ENCODE measurements at regions not wholly inside any gene's neighbourhood (a gene's known extent, or its start where the extent isn't known, plus 50 kb on each side); places are given as distances from the start of the nearest gene placed in this dataset.

DNA sequence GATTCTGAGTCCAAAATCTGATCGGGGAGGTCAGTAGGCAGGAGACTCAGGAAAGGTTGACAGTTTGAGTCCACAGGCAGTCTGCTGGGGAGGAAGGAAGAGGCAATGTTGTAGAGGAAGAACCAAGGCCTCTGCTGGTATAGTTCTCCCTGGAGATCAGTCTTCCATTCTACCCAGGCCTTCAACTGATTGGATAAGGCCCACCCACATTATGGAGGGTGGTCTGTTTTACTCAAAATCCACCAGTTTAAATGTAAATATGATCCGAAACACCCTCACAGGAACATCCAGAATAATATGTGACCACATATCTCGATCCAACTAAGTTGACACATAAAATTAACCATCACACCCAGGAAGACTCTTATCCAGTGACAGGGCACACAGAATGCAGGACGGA, 425.3 kb upstream of the ZMIZ1 start:
- H3K4me3 Mint-ChIP-seq: no peak overlapping the region
- no peak overlapping the region for H3K27ac Mint-ChIP-seq
- H3K9me3 Mint-ChIP-seq: peaks cover 7 to 9% of the 10 kb centered on the region in 2 donors
- DNase-seq (no peak), ATAC-seq (replicated peaks) (no peak)
- no peaks in the 10 kb centered on the region for H3K36me3 Mint-ChIP-seq
- peaks cover 6 to 7% of the 10 kb centered on the region in 2 donors for H3K4me1 Mint-ChIP-seq
- H3K27me3 Mint-ChIP-seq: peaks cover 0 to 10% of the 10 kb centered on the region in 2 donors

DNA sequence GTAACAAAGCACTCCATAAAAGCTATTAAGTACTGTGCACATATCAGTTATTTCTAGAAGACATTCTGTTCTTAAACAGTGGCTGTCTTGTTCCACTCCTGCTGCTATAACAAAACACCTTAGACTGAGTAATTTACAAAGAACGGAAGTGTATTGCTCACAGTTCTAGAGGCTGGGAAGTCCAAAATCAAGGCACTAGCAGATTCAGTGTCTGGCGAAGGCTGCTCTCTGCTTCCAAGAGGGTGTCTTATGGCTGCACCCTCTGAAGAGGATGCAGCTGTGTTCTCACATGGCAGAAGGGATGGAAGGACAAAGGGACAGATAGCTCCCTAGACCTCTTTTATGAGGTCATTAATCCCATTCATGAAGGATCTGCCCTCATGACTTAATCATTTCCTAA, 424.2 kb upstream of the ZMIZ1 start:
- Mint-ChIP-seq H3K4me1 (peaks cover 6 to 7% of the 10 kb centered on the region in 2 donors), H3K27ac (no peak overlapping the region), H3K36me3 (no peaks in the 10 kb centered on the region), H3K27me3 (peaks cover 3 to 13% of the 10 kb centered on the region in 2 donors), H3K9me3 (peaks cover 7 to 9% of the 10 kb centered on the region in 2 donors), H3K4me3 (no peak overlapping the region)
- ATAC-seq (replicated peaks): no peak
- no peak for DNase-seq

DNA sequence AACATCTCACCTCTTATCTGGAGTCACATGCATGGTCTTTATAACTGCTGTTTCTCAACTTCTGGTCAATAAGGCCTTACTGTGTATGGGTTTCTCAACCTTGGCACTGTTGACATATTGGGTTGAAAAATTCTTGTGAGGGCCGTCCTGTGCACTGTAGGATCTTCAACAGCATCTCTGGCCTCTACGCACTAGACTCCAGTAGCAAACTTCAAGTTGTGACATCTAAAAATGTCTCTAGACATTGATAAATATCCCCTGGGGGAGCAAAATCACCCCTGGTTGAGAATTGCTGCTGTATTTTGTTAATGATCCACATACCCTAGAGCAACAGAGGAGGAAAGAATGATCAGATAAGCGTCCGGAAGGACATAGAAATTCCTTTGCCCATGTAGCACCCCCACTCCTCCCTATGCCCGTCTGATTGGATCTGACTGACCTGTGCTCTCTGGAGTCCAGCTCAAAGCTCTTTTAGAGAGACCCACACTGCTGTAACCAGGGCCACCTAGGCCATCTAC, 423.5 kb upstream of the ZMIZ1 start:
- peaks cover 10 to 15% of the 10 kb centered on the region in 2 donors for H3K27me3 Mint-ChIP-seq
- H3K4me1 Mint-ChIP-seq: peaks cover 6 to 7% of the 10 kb centered on the region in 2 donors
- DNase-seq (no peak), ATAC-seq (replicated peaks) (no peak)
- no peaks in the 10 kb centered on the region for H3K36me3 Mint-ChIP-seq
- H3K27ac Mint-ChIP-seq: no peak overlapping the region
- peaks cover 7 to 9% of the 10 kb centered on the region in 2 donors for H3K9me3 Mint-ChIP-seq
- no peak overlapping the region for H3K4me3 Mint-ChIP-seq

DNA sequence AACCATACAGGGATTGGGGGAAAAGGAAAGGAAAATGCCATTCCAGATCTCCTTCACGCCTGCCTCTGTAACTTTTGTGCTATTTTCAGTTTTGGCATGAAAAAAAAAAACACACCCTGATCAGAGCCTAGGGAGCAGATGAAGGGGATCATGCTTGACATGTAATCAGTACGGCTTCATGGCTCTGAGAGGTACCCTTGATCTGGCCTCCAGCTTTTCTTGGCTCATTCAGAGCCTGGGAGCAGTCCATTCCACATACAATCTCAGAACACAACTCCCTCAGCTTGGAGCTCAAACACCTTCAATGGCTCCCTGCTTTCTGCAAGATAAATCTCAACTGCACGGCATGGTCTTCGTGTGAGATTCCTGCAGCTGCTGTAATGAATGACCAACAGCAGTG, 422.8 kb upstream of the ZMIZ1 start:
- no peak for DNase-seq
- no peak overlapping the region for H3K4me3 Mint-ChIP-seq
- H3K36me3 Mint-ChIP-seq: no peaks in the 10 kb centered on the region
- ATAC-seq (replicated peaks): no peak
- H3K4me1 Mint-ChIP-seq: peaks cover 6 to 7% of the 10 kb centered on the region in 2 donors
- H3K27me3 Mint-ChIP-seq: peaks cover 11 to 19% of the 10 kb centered on the region in 2 donors
- no peak overlapping the region for H3K27ac Mint-ChIP-seq
- peaks cover 7 to 9% of the 10 kb centered on the region in 2 donors for H3K9me3 Mint-ChIP-seq

DNA sequence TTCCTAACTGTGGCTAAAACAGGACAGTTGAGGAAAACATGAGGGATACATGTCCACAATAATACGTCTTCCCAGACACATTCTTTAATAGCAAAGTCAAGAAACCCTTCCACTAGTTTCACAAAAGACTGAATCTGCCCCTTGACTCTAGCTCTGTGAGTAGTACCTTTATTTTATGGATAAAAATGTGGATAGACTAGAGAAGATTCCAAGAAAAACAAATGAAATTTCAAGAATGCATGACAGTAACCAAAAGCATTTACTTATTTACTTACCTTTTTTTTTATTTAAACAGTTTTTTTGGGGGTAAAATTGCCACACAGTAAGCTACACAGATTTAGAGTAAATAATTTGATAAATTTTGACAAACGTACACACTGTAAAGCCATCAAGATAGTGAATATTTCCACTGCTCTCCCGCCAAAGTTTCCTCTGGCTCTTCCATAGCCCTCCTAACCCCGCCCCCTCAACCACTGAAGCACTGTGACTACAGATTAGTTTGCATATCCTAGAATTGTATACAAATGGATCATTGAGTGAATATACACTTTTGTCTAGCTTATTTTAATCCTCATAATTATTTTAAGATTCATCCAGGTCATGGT, 420.4 kb upstream of the ZMIZ1 start:
- no peak overlapping the region for H3K27ac Mint-ChIP-seq
- DNase-seq (no peak), ATAC-seq (replicated peaks) (no peak)
- H3K36me3 Mint-ChIP-seq: no peaks in the 10 kb centered on the region
- no peaks in the 10 kb centered on the region for H3K4me1 Mint-ChIP-seq
- H3K4me3 Mint-ChIP-seq: no peak overlapping the region
- peaks cover 7 to 10% of the 10 kb centered on the region in 2 donors for H3K9me3 Mint-ChIP-seq
- peaks cover 24% of the 10 kb centered on the region in 2 donors for H3K27me3 Mint-ChIP-seq

- no peak for DNase-seq
- Mint-ChIP-seq H3K4me1 (no peaks in the 10 kb centered on the region), H3K27me3 (peaks cover 29 to 31% of the 10 kb centered on the region in 2 donors), H3K4me3 (no peak overlapping the region), H3K27ac (no peak overlapping the region), H3K9me3 (peaks cover 4 to 8% of the 10 kb centered on the region in 2 donors), H3K36me3 (no peaks in the 10 kb centered on the region)
- ATAC-seq (replicated peaks): no peak
Observed at GRCh38 chr10:78649429-78649828, 419.3 kb upstream of the ZMIZ1 start.

GRCh38 chr10:78650122-78650521, 418.6 kb upstream of the ZMIZ1 start:
- H3K27me3 Mint-ChIP-seq: peaks cover 33 to 35% of the 10 kb centered on the region in 2 donors

GRCh38 chr10:78651287-78651686, 417.5 kb upstream of the ZMIZ1 start:
- DNase-seq: no peak
- Mint-ChIP-seq H3K27me3 (peaks cover 33 to 35% of the 10 kb centered on the region in 2 donors), H3K36me3 (no peaks in the 10 kb centered on the region), H3K4me3 (no peak overlapping the region), H3K27ac (no peak overlapping the region), H3K4me1 (no peaks in the 10 kb centered on the region), H3K9me3 (peaks cover 0 to 5% of the 10 kb centered on the region in 2 donors)
- no peak for ATAC-seq (replicated peaks)

More at GRCh38 chr10:78650122-78650521, 418.6 kb upstream of the ZMIZ1 start:
- H3K9me3 Mint-ChIP-seq: peaks cover under 1 to 5% of the 10 kb centered on the region in 2 donors
- no peak overlapping the region for H3K27ac Mint-ChIP-seq
- no peaks in the 10 kb centered on the region for H3K36me3 Mint-ChIP-seq
- H3K4me3 Mint-ChIP-seq: no peak overlapping the region
- ATAC-seq (replicated peaks) (no peak), DNase-seq (no peak)
- no peaks in the 10 kb centered on the region for H3K4me1 Mint-ChIP-seq

- Mint-ChIP-seq H3K9me3 (peaks cover 0 to 3% of the 10 kb centered on the region in 2 donors), H3K36me3 (no peaks in the 10 kb centered on the region), H3K4me3 (no peak overlapping the region), H3K27ac (no peak overlapping the region), H3K27me3 (peaks cover 22 to 35% of the 10 kb centered on the region in 2 donors), H3K4me1 (peaks cover 0 to under 1% of the 10 kb centered on the region in 2 donors)
- no peak for DNase-seq
- no peak for ATAC-seq (replicated peaks)
Observed at GRCh38 chr10:78653555-78653954, 415.2 kb upstream of the ZMIZ1 start.

DNA sequence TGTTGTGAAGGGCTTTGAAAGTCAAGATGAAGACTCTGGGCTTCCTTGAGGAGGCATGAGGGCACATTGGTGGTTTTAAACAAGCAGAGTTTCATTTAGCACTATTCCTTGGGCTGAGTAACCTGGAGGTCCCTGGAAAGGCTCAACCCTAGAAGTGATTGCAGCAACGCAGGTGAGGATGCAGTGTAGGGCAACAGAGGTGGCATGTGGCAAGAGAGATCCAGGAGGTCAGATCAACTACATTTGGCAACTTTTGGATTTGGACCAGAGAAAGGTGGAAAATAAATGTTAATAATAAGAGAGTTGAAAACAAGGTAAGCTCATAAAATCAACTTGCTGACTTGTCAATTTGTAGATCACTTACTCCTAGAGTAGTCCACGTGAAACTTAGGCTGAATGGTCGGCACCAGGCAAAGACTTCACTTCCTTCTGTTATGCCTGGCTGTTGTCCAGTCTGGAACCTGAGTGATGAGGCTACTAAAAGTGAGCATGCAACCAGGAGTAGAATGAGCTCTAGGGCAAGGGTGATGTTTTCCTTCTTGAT, 414.6 kb upstream of the ZMIZ1 start:
- Mint-ChIP-seq H3K9me3 (peaks cover 0 to 3% of the 10 kb centered on the region in 2 donors), H3K4me1 (peaks cover 0 to 2% of the 10 kb centered on the region in 2 donors), H3K27me3 (peaks cover 22 to 35% of the 10 kb centered on the region in 2 donors), H3K4me3 (no peak overlapping the region), H3K36me3 (no peaks in the 10 kb centered on the region), H3K27ac (no peak overlapping the region)
- DNase-seq (no peak), ATAC-seq (replicated peaks) (no peak)

DNA sequence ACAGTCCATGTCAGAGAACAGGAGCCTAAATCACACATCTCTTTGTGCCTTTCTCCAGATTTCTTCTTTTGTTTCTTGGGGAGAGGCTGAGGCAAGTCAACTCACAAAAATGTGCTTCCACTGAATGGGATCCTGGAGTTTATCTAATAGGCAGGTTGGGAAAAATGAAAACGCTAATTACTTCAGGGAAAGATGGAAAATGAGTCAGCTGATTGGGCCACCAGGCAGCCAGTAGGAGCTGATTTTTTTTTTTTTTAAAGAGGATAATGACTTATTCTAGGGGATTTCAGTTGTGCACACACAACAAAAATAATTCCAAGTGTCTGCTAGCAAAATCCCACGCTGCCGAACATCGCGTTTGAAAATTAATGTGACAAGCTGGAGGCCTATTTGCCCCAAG, 412.8 kb upstream of the ZMIZ1 start:
- H3K27me3 Mint-ChIP-seq: peaks cover 14 to 25% of the 10 kb centered on the region in 2 donors
- peaks cover 0 to 2% of the 10 kb centered on the region in 2 donors for H3K4me1 Mint-ChIP-seq
- ATAC-seq (replicated peaks) (no peak), DNase-seq (no peak)
- no peak overlapping the region for H3K4me3 Mint-ChIP-seq
- H3K36me3 Mint-ChIP-seq: no peaks in the 10 kb centered on the region
- peaks cover 0 to 3% of the 10 kb centered on the region in 2 donors for H3K9me3 Mint-ChIP-seq
- H3K27ac Mint-ChIP-seq: no peak overlapping the region

- no peak overlapping the region for H3K27ac Mint-ChIP-seq
- peaks cover 0 to under 1% of the 10 kb centered on the region in 2 donors for H3K9me3 Mint-ChIP-seq
- DNase-seq: no peak
- peaks cover 9 to 22% of the 10 kb centered on the region in 2 donors for H3K27me3 Mint-ChIP-seq
- H3K36me3 Mint-ChIP-seq: no peaks in the 10 kb centered on the region
- ATAC-seq (replicated peaks): no peak
- no peak overlapping the region for H3K4me3 Mint-ChIP-seq
- peaks cover 0 to 2% of the 10 kb centered on the region in 2 donors for H3K4me1 Mint-ChIP-seq
Observed at GRCh38 chr10:78656417-78657162, 412.2 kb upstream of the ZMIZ1 start.

DNA sequence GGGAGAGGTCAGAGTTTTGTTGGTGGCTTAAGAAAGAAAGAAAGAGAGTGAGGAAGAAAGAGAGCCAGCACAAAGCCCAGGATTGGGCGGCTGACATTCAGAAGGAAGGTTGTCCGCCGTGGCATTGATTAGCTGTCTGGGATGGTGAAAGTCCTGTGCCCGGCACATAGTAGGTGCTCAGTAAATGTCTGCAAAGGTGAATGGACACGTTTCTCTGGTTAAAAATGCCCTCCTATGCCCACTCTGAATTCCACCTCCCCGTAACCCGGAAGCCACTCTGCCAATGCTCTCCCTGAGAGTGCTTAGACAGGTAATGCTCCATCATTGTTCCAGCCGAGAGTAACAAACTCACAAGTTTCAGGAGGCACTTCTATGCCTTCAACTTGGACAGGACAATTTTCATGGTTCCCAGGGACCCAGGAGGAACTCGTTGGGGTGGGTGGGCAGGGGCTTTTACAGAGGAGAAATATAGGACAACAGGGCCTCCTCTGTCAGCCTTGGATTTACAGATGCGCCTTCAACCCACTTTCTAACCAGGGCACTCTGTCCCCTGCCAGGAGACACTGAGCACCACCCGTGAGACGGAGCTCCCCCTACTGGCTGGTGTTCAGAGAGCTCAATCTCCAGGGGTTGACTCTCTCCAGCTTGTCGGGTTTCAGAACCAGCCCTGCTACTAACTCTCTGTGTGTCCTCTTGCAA, 411.5 kb upstream of the ZMIZ1 start:
- no peaks in the 10 kb centered on the region for H3K36me3 Mint-ChIP-seq
- DNase-seq: peak; percentile 16
- ATAC-seq (replicated peaks): peak; percentile 83 to 85
- H3K27me3 Mint-ChIP-seq: peaks cover 9 to 17% of the 10 kb centered on the region in 2 donors
- H3K4me3 Mint-ChIP-seq: no peak overlapping the region
- H3K27ac Mint-ChIP-seq: no peak overlapping the region
- peaks cover 0 to 2% of the 10 kb centered on the region in 2 donors for H3K4me1 Mint-ChIP-seq
- no peaks in the 10 kb centered on the region for H3K9me3 Mint-ChIP-seq

DNA sequence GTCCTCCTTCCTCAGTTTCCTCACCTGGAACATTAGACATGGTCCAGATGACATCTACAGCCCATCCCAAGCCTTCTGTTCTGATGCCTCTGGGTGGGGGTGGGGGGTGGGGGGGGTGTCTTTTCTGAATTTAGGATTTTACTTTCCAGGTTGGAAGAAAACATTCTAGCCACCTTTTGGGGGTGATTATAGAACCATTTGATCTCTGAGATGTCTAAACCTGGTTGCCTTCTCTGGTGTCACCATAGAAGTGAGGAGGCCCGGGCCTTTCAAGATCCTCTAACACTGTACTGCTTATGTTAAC, 411.0 kb upstream of the ZMIZ1 start:
- Mint-ChIP-seq H3K27ac (no peak overlapping the region), H3K9me3 (no peaks in the 10 kb centered on the region), H3K4me3 (no peak overlapping the region), H3K27me3 (peaks cover 9 to 20% of the 10 kb centered on the region in 2 donors), H3K4me1 (peaks cover 0 to 2% of the 10 kb centered on the region in 2 donors), H3K36me3 (no peaks in the 10 kb centered on the region)
- ATAC-seq (replicated peaks): no peak
- DNase-seq: no peak
